ENCODE measurements at regions not wholly inside any gene's neighbourhood (a gene's known extent, or its start where the extent isn't known, plus 50 kb on each side); places are given as distances from the start of the nearest gene placed in this dataset.

- Histone ChIP-seq H3K79me2 (ENCODE audit: control insufficient read depth, insufficient read depth, low read length) (no peaks in the 10 kb centered on the region), H3K27me3 (ENCODE audit: insufficient read depth, low read length, poor library complexity) (no peaks in the 10 kb centered on the region), H2AK5ac (ENCODE audit: low read length) (no peak overlapping the region), H4K5ac (ENCODE audit: low read length) (no peak overlapping the region), H3K56ac (ENCODE audit: low read length) (peak overlapping the region; percentile 8), H2BK120ac (ENCODE audit: low read depth, low read length) (no peak overlapping the region), H3K4me2 (ENCODE audit: low read length) (no peak overlapping the region), H2BK5ac (ENCODE audit: low read length) (no peak overlapping the region), H3K4me3 (ENCODE audit: low read length) (no peak overlapping the region), H4K8ac (ENCODE audit: low read depth, low read length) (no peak overlapping the region), H3K4ac (ENCODE audit: low read depth, low read length) (no peak overlapping the region), H3K36me3 (ENCODE audit: control insufficient read depth, insufficient read depth, low read length) (no peaks in the 10 kb centered on the region), H3K79me1 (ENCODE audit: low read length) (no peaks in the 10 kb centered on the region), H3K23ac (ENCODE audit: low read length) (peak overlapping the region; percentile 32), H2BK15ac (replicated peaks; ENCODE audit: low read depth) (no peak overlapping the region), H3K18ac (ENCODE audit: low read length) (no peak overlapping the region), H3K9ac (ENCODE audit: low read length) (no peak overlapping the region), H3K27ac (ENCODE audit: low read depth, low read length) (no peak overlapping the region), H3K4me1 (ENCODE audit: control insufficient read depth, low read depth, low read length) (peaks cover 2% of the 10 kb centered on the region)
- no peak for DNase-seq
- no CpG with 5 or more reads among the region's 4 CpGs for WGBS (ENCODE audit: extremely low coverage, insufficient coverage, low lambda C conversion rate)
Observed at GRCh38 chr3:63046580-63046979, 171.4 kb upstream of the CADPS start.

DNA sequence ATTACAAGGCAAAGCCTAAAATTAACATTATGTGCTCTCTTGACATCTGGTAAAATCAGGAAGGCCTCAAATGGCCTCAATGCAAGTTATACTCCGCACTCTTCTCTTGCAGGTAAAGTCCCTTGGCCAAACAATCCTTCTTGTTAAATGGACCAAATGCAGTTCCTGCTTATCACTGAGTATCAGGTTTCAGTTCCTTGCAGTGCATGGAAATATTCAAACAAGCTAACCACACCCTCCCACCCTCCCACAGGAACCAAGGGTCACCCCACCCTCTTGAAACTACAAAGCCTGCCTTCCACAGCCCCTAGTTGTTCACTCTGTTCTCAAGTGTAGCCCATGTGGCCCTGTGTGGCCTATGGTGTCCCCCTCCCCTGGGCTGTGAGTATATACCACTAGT is 171.9 kb upstream of the CADPS start:
- H3K23ac ChIP-seq (ENCODE audit: low read length): no peak overlapping the region
- no peak overlapping the region for H3K4ac ChIP-seq (ENCODE audit: low read depth, low read length)
- H3K36me3 ChIP-seq (ENCODE audit: control insufficient read depth, insufficient read depth, low read length): no peaks in the 10 kb centered on the region
- H3K79me1 ChIP-seq (ENCODE audit: low read length): no peaks in the 10 kb centered on the region
- no peak overlapping the region for H2BK5ac ChIP-seq (ENCODE audit: low read length)
- H2BK15ac ChIP-seq (replicated peaks; ENCODE audit: low read depth): no peak overlapping the region
- no peak overlapping the region for H3K9ac ChIP-seq (ENCODE audit: low read length)
- no peak overlapping the region for H3K18ac ChIP-seq (ENCODE audit: low read length)
- WGBS (ENCODE audit: extremely low coverage, insufficient coverage, low lambda C conversion rate): no CpG with 5 or more reads among the region's 1 CpG
- no peak overlapping the region for H4K8ac ChIP-seq (ENCODE audit: low read depth, low read length)
- DNase-seq: peak; percentile 36
- H2AK5ac ChIP-seq (ENCODE audit: low read length): no peak overlapping the region
- no peak overlapping the region for H3K56ac ChIP-seq (ENCODE audit: low read length)
- no peak overlapping the region for H4K5ac ChIP-seq (ENCODE audit: low read length)
- H3K4me1 ChIP-seq (ENCODE audit: control insufficient read depth, low read depth, low read length): peaks cover 2% of the 10 kb centered on the region
- H2BK120ac ChIP-seq (ENCODE audit: low read depth, low read length): no peak overlapping the region
- no peak overlapping the region for H3K4me2 ChIP-seq (ENCODE audit: low read length)
- H3K27me3 ChIP-seq (ENCODE audit: insufficient read depth, low read length, poor library complexity): no peaks in the 10 kb centered on the region
- H3K79me2 ChIP-seq (ENCODE audit: control insufficient read depth, insufficient read depth, low read length): no peaks in the 10 kb centered on the region
- H3K4me3 ChIP-seq (ENCODE audit: low read length): no peak overlapping the region
- H3K27ac ChIP-seq (ENCODE audit: low read depth, low read length): no peak overlapping the region

DNA sequence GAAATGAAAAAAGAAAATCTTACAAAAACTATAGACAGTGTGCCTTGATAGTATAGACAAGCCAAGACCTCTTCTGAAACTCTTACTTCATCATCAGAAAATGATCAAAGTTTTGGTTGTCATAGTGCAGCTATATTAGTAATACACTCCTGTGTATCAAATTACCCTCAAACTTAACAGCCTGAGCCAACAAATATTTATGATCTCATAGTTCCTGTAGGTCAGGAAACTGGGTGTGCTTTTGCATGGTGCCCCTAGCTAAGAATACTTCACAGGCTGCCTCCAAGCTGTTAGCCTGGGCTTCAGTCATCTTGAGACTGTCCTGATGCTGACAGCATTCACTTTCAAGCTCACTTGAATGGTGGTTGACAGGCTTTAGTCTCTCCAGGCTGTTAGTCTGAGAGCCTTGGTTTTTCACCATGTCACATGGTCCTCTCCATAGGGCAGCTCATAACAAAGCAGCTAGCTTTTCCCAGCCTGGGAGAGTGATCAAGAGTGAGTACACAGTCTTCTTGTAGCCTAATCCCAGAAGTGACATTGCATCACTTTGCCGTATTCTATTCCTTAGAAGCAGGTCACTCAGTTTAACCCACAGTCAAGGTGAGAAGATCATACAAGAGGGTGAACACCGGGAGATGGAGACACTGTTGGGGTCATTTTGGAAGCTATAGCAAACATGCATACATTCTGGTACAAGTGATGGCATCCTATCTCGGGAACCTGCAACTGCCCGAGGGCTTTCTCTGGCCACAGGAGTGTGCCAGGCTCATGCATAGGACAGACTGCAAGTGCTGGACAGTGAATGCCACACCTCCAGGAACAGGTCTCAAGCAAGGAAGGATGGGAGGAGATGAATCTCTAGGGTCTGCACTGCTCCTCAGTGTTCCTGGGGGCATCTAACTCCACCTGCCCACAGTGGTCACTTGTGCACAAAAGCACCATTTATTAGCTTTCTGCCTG is 173.4 kb upstream of the CADPS start:
- no peak overlapping the region for H2BK5ac ChIP-seq (ENCODE audit: low read length)
- H3K27ac ChIP-seq (ENCODE audit: low read depth, low read length): no peak overlapping the region
- H3K4me1 ChIP-seq (ENCODE audit: control insufficient read depth, low read depth, low read length): peaks cover 2% of the 10 kb centered on the region
- H2BK15ac ChIP-seq (replicated peaks; ENCODE audit: low read depth): no peak overlapping the region
- H2AK5ac ChIP-seq (ENCODE audit: low read length): no peak overlapping the region
- no peak overlapping the region for H3K18ac ChIP-seq (ENCODE audit: low read length)
- no peak for DNase-seq
- no peak overlapping the region for H4K8ac ChIP-seq (ENCODE audit: low read depth, low read length)
- no peak overlapping the region for H4K5ac ChIP-seq (ENCODE audit: low read length)
- H2BK120ac ChIP-seq (ENCODE audit: low read depth, low read length): no peak overlapping the region
- WGBS (ENCODE audit: extremely low coverage, insufficient coverage, low lambda C conversion rate): no CpG with 5 or more reads among the region's 4 CpGs
- H3K4ac ChIP-seq (ENCODE audit: low read depth, low read length): no peak overlapping the region
- no peaks in the 10 kb centered on the region for H3K79me2 ChIP-seq (ENCODE audit: control insufficient read depth, insufficient read depth, low read length)
- no peaks in the 10 kb centered on the region for H3K27me3 ChIP-seq (ENCODE audit: insufficient read depth, low read length, poor library complexity)
- H3K36me3 ChIP-seq (ENCODE audit: control insufficient read depth, insufficient read depth, low read length): no peaks in the 10 kb centered on the region
- H3K9ac ChIP-seq (ENCODE audit: low read length): no peak overlapping the region
- H3K23ac ChIP-seq (ENCODE audit: low read length): no peak overlapping the region
- H3K56ac ChIP-seq (ENCODE audit: low read length): no peak overlapping the region
- H3K4me2 ChIP-seq (ENCODE audit: low read length): no peak overlapping the region
- H3K79me1 ChIP-seq (ENCODE audit: low read length): no peaks in the 10 kb centered on the region
- no peak overlapping the region for H3K4me3 ChIP-seq (ENCODE audit: low read length)

- Histone ChIP-seq H3K79me1 (ENCODE audit: low read length) (no peaks in the 10 kb centered on the region), H4K8ac (ENCODE audit: low read depth, low read length) (no peak overlapping the region), H3K36me3 (ENCODE audit: control insufficient read depth, insufficient read depth, low read length) (no peaks in the 10 kb centered on the region), H3K4me3 (ENCODE audit: low read length) (no peak overlapping the region), H3K4ac (ENCODE audit: low read depth, low read length) (no peak overlapping the region), H2BK120ac (ENCODE audit: low read depth, low read length) (no peak overlapping the region), H4K5ac (ENCODE audit: low read length) (no peak overlapping the region), H2BK15ac (replicated peaks; ENCODE audit: low read depth) (no peak overlapping the region), H3K27ac (ENCODE audit: low read depth, low read length) (no peak overlapping the region), H3K79me2 (ENCODE audit: control insufficient read depth, insufficient read depth, low read length) (no peaks in the 10 kb centered on the region), H3K18ac (ENCODE audit: low read length) (no peak overlapping the region), H3K4me1 (ENCODE audit: control insufficient read depth, low read depth, low read length) (peaks cover 2% of the 10 kb centered on the region), H2BK5ac (ENCODE audit: low read length) (no peak overlapping the region), H3K4me2 (ENCODE audit: low read length) (no peak overlapping the region), H3K27me3 (ENCODE audit: insufficient read depth, low read length, poor library complexity) (no peaks in the 10 kb centered on the region), H2AK5ac (ENCODE audit: low read length) (no peak overlapping the region), H3K56ac (ENCODE audit: low read length) (no peak overlapping the region), H3K23ac (ENCODE audit: low read length) (no peak overlapping the region), H3K9ac (ENCODE audit: low read length) (no peak overlapping the region)
- no peak for DNase-seq
- no CpG with 5 or more reads among the region's 8 CpGs for WGBS (ENCODE audit: extremely low coverage, insufficient coverage, low lambda C conversion rate)
Observed at GRCh38 chr3:63050548-63051177, 175.4 kb upstream of the CADPS start.

GRCh38 chr3:63051920-63052319 is 176.7 kb upstream of the CADPS start:
- H2BK15ac ChIP-seq (replicated peaks; ENCODE audit: low read depth): no peak overlapping the region
- WGBS (ENCODE audit: extremely low coverage, insufficient coverage, low lambda C conversion rate): no CpG with 5 or more reads among the region's 5 CpGs
- H2AK5ac ChIP-seq (ENCODE audit: low read length): no peak overlapping the region
- H3K79me2 ChIP-seq (ENCODE audit: control insufficient read depth, insufficient read depth, low read length): no peaks in the 10 kb centered on the region
- H4K8ac ChIP-seq (ENCODE audit: low read depth, low read length): no peak overlapping the region
- H3K9ac ChIP-seq (ENCODE audit: low read length): no peak overlapping the region
- H3K79me1 ChIP-seq (ENCODE audit: low read length): no peaks in the 10 kb centered on the region
- no peak overlapping the region for H2BK120ac ChIP-seq (ENCODE audit: low read depth, low read length)
- H3K27me3 ChIP-seq (ENCODE audit: insufficient read depth, low read length, poor library complexity): no peaks in the 10 kb centered on the region
- H3K4me3 ChIP-seq (ENCODE audit: low read length): no peak overlapping the region
- no peak overlapping the region for H3K23ac ChIP-seq (ENCODE audit: low read length)
- H3K4me1 ChIP-seq (ENCODE audit: control insufficient read depth, low read depth, low read length): no peaks in the 10 kb centered on the region
- H4K5ac ChIP-seq (ENCODE audit: low read length): no peak overlapping the region
- DNase-seq: peak; percentile 50
- no peak overlapping the region for H3K4ac ChIP-seq (ENCODE audit: low read depth, low read length)
- H3K18ac ChIP-seq (ENCODE audit: low read length): no peak overlapping the region
- no peak overlapping the region for H3K27ac ChIP-seq (ENCODE audit: low read depth, low read length)
- no peaks in the 10 kb centered on the region for H3K36me3 ChIP-seq (ENCODE audit: control insufficient read depth, insufficient read depth, low read length)
- no peak overlapping the region for H2BK5ac ChIP-seq (ENCODE audit: low read length)
- no peak overlapping the region for H3K4me2 ChIP-seq (ENCODE audit: low read length)
- no peak overlapping the region for H3K56ac ChIP-seq (ENCODE audit: low read length)

Data from mesendoderm (in vitro differentiated cells).